Neuronal stem cell (in vitro differentiated cells): ENCODE measurements at regions not wholly inside any gene's neighbourhood (a gene's known extent, or its start where the extent isn't known, plus 50 kb on each side); places are given as distances from the start of the nearest gene placed in this dataset.

ENCODE experiments used
- DNase-seq: peaks from one replicate; pipeline ENCODE4 v3.0.0-alpha.2; 2013; ENCODE audit warnings: low spot score
- H2AFZ ChIP-seq: one replicate; pipeline ENCODE4 v1.6.1; 2013; ENCODE audit warnings: mild to moderate bottlenecking, low read length, inconsistent platforms
- H2AK5ac ChIP-seq: 2 replicates; pipeline ENCODE4 v1.6.1; 2013; ENCODE audit warnings: low read depth, mild to moderate bottlenecking, inconsistent platforms, low read length, moderate library complexity, mixed read lengths
- H2BK120ac ChIP-seq: 2 replicates; pipeline ENCODE4 v1.6.1; 2013; ENCODE audit warnings: low read depth, mild to moderate bottlenecking, inconsistent platforms, low read length, moderate library complexity, mixed read lengths
- H2BK12ac ChIP-seq: one replicate; pipeline ENCODE4 v1.6.1; 2013; ENCODE audit warnings: low read length, inconsistent platforms
- H2BK15ac ChIP-seq: 2 replicates; pipeline ENCODE4 v1.6.1; 2013; ENCODE audit warnings: mild to moderate bottlenecking, low read length, inconsistent platforms, mixed read lengths
- H2BK5ac ChIP-seq: one replicate; pipeline ENCODE4 v1.6.1; 2013; ENCODE audit warnings: inconsistent platforms, mild to moderate bottlenecking, low read length, moderate library complexity
- H3K14ac ChIP-seq: one replicate; pipeline ENCODE4 v1.6.1; 2013; ENCODE audit warnings: low read length, inconsistent platforms
- H3K18ac ChIP-seq: 2 replicates; pipeline ENCODE4 v1.6.1; 2013; ENCODE audit warnings: low read length, inconsistent platforms
- H3K23ac ChIP-seq: 2 replicates; pipeline ENCODE4 v1.6.1; 2013; ENCODE audit warnings: low read depth, mild to moderate bottlenecking, mixed read lengths, low read length, inconsistent platforms; ENCODE audit not compliant: poor library complexity
- H3K27ac ChIP-seq: replicated peaks from 3 replicates; pipeline ENCODE4 v1.5.1; 2013; ENCODE audit warnings: low read length, inconsistent platforms
- H3K27me3 ChIP-seq, 3 experiments: 2 replicates each; pipeline ENCODE4 v1.6.1; 2013; ENCODE audit warnings: low read length in 3 of 3, mild to moderate bottlenecking in 2 of 3, inconsistent platforms in 1 of 3, low read depth in 1 of 3, mixed read lengths in 1 of 3, moderate library complexity in 1 of 3; ENCODE audit not compliant: control insufficient read depth in 3 of 3, insufficient read depth in 3 of 3
- H3K36me3 ChIP-seq, 2 donors: replicated peaks in 1 of 2; 2 replicates each; pipeline ENCODE4 v1.6.1; 2013; ENCODE audit warnings: low read length in 2 of 2; ENCODE audit not compliant: control insufficient read depth in 2 of 2, insufficient read depth in 2 of 2
- H3K4ac ChIP-seq: 2 replicates; pipeline ENCODE4 v1.6.1; 2013; ENCODE audit warnings: inconsistent platforms, mild to moderate bottlenecking, low read length, moderate library complexity
- H3K4me1 ChIP-seq, 2 donors: 1 replicate in 1 of 2; 2 replicates in 1 of 2; pipeline ENCODE4 v1.6.1; 2013; ENCODE audit warnings: low read length in 2 of 2, low read depth in 1 of 2; ENCODE audit not compliant: control insufficient read depth in 2 of 2, insufficient read depth in 1 of 2
- H3K4me2 ChIP-seq: one replicate; pipeline ENCODE4 v1.6.1; 2013; ENCODE audit warnings: mild to moderate bottlenecking, low read length, inconsistent platforms; ENCODE audit not compliant: insufficient read depth, poor library complexity, severe bottlenecking
- H3K4me3 ChIP-seq, 2 donors: 2 replicates each; pipeline ENCODE4 v1.5.1; 2013; ENCODE audit warnings: low read length in 2 of 2, mild to moderate bottlenecking in 2 of 2, inconsistent platforms in 1 of 2, moderate library complexity in 1 of 2
- H3K79me1 ChIP-seq: one replicate; pipeline ENCODE4 v1.6.1; 2013; ENCODE audit warnings: low read depth, mild to moderate bottlenecking, inconsistent platforms, low read length, moderate library complexity
- H3K9ac ChIP-seq: one replicate; pipeline ENCODE4 v1.6.1; 2013; ENCODE audit warnings: mild to moderate bottlenecking, low read depth, low read length, inconsistent platforms; ENCODE audit not compliant: poor library complexity
- H3K9me3 ChIP-seq, 2 donors: replicated peaks in 1 of 2; 2 replicates each; pipeline versions ENCODE3 to v1.6.1; 2013; ENCODE audit warnings: low read length in 2 of 2, mild to moderate bottlenecking in 2 of 2, inconsistent platforms in 1 of 2, low read depth in 1 of 2, mixed read lengths in 1 of 2, moderate library complexity in 1 of 2; ENCODE audit not compliant: control insufficient read depth in 2 of 2, insufficient read depth in 1 of 2
- H4K8ac ChIP-seq: one replicate; pipeline ENCODE4 v1.6.1; 2013; ENCODE audit warnings: low read depth, mild to moderate bottlenecking, inconsistent platforms, low read length, moderate library complexity
- H4K91ac ChIP-seq: one replicate; pipeline ENCODE4 v1.6.1; 2013; ENCODE audit warnings: low read length, low read depth, mild to moderate bottlenecking, inconsistent platforms; ENCODE audit not compliant: poor library complexity
- WGBS, 2 donors: extraction: QIAGEN DNeasy Blood & Tissue Kit; methylation state at CpG; one replicate each; pipeline ENCODE4 v1.1.7; 2013; ENCODE audit warnings: missing lambda C conversion rate in 2 of 2, mixed read lengths in 1 of 2; ENCODE audit not compliant: insufficient read length in 2 of 2, insufficient replicate concordance in 1 of 2; ENCODE audit errors: extremely low coverage in 2 of 2; 5-methylcytosine and 5-hydroxymethylcytosine counted together

DNA sequence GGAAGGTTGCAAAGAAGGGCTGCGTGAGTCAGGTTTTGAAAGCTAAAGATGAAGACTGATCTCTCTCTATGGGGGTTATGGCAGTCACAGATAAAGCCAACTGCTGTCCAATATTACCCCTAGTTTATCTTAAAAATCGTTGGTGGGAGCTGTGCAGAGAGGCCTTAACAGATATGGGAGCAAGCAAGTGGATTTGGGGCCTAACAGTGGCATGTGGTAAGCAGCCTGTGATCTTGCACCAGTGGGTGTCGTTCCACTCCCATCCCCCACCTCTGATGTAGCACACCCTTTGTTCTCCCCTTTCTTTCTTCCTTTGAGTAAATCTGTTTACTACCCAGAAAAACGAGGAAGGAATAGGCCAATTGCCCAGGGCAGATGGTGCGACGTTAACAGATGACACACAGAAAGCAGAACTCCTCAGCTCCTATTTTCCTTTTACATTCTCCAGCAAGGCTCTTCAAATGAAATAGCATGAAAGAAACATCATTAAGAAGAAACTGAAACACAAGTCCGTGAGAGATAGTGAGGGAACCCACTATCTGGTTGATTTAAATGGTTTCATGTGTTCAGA, 274.1 kb upstream of the CITED2 start:
- no peak overlapping the region for H3K4me3 ChIP-seq
- H3K23ac ChIP-seq = no peak overlapping the region
- H3K36me3 ChIP-seq = no peaks in the 10 kb centered on the region
- no peak overlapping the region for H3K14ac ChIP-seq
- WGBS, 2 donors = no CpG with 5 or more reads among the region's 7 CpGs
- no peaks in the 10 kb centered on the region for H3K79me1 ChIP-seq
- H4K91ac ChIP-seq = no peak overlapping the region
- peaks cover 3% of the 10 kb centered on the region in 2 donors for H3K9me3 ChIP-seq
- no peak overlapping the region for H2AK5ac ChIP-seq
- no peak overlapping the region for H2BK12ac ChIP-seq
- no peak for DNase-seq
- no peak overlapping the region for H3K27ac ChIP-seq
- no peak overlapping the region for H2BK15ac ChIP-seq
- H2BK120ac ChIP-seq = no peak overlapping the region
- no peak overlapping the region for H2BK5ac ChIP-seq
- no peak overlapping the region for H4K8ac ChIP-seq
- H3K18ac ChIP-seq = no peak overlapping the region
- no peak overlapping the region for H3K4me2 ChIP-seq
- no peak overlapping the region for H3K4ac ChIP-seq
- H2AFZ ChIP-seq = peak overlapping the region; percentile 33
- H3K4me1 ChIP-seq = peaks cover 6 to 10% of the 10 kb centered on the region in 2 donors
- no peaks in the 10 kb centered on the region for H3K27me3 ChIP-seq
- no peak overlapping the region for H3K9ac ChIP-seq

DNA sequence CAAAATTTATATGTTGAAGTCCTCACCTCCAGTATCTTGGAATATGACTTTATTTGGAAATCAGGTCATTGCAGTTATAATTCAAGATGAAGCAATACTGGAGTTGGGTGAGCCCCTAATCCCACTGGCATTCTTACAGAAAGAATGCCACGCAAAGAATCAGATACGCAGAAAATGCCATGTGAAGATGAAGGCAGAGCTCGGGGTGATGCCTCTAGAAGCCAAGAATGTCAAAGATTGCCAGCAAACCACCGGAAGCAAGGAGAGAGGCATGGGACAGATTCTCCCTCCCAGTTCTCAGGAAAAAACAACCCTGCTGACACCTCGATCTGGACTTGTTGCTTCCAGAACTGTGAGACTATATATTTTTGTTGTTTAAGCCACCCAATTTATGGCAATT, 273.4 kb upstream of the CITED2 start:
- peaks cover 3% of the 10 kb centered on the region in 2 donors for H3K9me3 ChIP-seq
- H3K23ac ChIP-seq = no peak overlapping the region
- H3K36me3 ChIP-seq = no peaks in the 10 kb centered on the region
- H2BK12ac ChIP-seq = no peak overlapping the region
- no peak overlapping the region for H3K4me3 ChIP-seq
- H3K4me2 ChIP-seq = no peak overlapping the region
- no peak overlapping the region for H2AK5ac ChIP-seq
- WGBS, 2 donors = no CpG with 5 or more reads among the region's 5 CpGs
- H2BK5ac ChIP-seq = no peak overlapping the region
- no peaks in the 10 kb centered on the region for H3K27me3 ChIP-seq
- H3K79me1 ChIP-seq = no peaks in the 10 kb centered on the region
- no peak overlapping the region for H2BK120ac ChIP-seq
- H2BK15ac ChIP-seq = no peak overlapping the region
- no peak overlapping the region for H3K18ac ChIP-seq
- no peak overlapping the region for H3K14ac ChIP-seq
- no peak overlapping the region for H3K27ac ChIP-seq
- H2AFZ ChIP-seq = no peak overlapping the region
- no peak overlapping the region for H4K91ac ChIP-seq
- DNase-seq = no peak
- H3K9ac ChIP-seq = no peak overlapping the region
- H4K8ac ChIP-seq = no peak overlapping the region
- peaks cover 5 to 6% of the 10 kb centered on the region in 2 donors for H3K4me1 ChIP-seq
- H3K4ac ChIP-seq = no peak overlapping the region

DNA sequence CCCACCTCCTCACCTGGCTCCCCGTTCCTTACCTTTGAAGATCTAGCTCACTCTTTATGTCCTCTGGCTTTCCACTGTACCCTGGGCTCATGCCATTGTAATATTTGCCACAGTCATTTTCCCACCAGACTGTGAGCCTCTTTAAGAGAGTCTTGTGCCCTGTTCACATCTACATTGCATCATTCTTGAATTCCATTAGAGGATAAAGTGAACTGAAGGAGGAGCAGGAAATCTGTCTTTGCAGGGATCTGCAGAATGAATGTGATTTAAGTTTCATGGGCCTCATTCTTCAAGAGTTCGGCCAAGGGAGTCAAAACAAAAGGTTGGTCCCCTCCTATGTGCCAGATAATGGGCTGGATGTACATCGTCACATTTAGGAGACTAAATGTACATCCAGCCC, 272.6 kb upstream of the CITED2 start:
- H2BK12ac ChIP-seq = no peak overlapping the region
- H3K4me3 ChIP-seq = no peak overlapping the region
- H3K23ac ChIP-seq = no peak overlapping the region
- no peaks in the 10 kb centered on the region for H3K79me1 ChIP-seq
- no peak overlapping the region for H2BK5ac ChIP-seq
- no peak overlapping the region for H2BK120ac ChIP-seq
- H3K27ac ChIP-seq = no peak overlapping the region
- WGBS, 2 donors = no CpG with 5 or more reads among the region's 3 CpGs
- no peaks in the 10 kb centered on the region for H3K27me3 ChIP-seq
- H3K9ac ChIP-seq = no peak overlapping the region
- H2BK15ac ChIP-seq = no peak overlapping the region
- no peak overlapping the region for H2AFZ ChIP-seq
- no peak overlapping the region for H3K14ac ChIP-seq
- H3K4ac ChIP-seq = no peak overlapping the region
- peaks cover 3% of the 10 kb centered on the region in 2 donors for H3K9me3 ChIP-seq
- H3K4me2 ChIP-seq = no peak overlapping the region
- no peak overlapping the region for H2AK5ac ChIP-seq
- H3K4me1 ChIP-seq = peaks cover 3 to 6% of the 10 kb centered on the region in 2 donors
- no peak overlapping the region for H3K18ac ChIP-seq
- H4K8ac ChIP-seq = no peak overlapping the region
- no peaks in the 10 kb centered on the region for H3K36me3 ChIP-seq
- no peak overlapping the region for H4K91ac ChIP-seq
- DNase-seq = no peak

DNA sequence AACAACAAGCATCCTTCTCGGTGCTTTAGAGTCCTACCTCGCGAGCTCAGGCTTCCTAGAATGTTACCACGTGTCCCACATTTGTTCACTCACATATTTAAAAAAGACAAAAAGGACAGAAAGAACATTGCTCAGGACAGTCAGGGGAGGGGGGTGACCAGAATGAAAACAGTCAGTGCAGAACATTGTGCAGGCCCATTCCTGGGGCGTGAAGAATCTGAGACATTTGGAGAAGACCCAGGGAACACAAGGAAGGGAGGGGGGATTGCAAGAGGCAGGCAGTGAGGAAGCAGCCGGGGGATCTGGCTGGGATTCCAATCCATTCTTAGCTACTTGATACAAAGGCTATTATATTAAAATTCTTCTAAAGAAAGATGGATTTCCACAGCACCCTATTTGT, 270.4 kb upstream of the CITED2 start:
- Histone ChIP-seq H3K18ac (no peak overlapping the region), H3K9me3 (peaks cover 3% of the 10 kb centered on the region in 2 donors), H2BK15ac (no peak overlapping the region), H3K36me3 (no peaks in the 10 kb centered on the region), H2AK5ac (no peak overlapping the region), H2AFZ (peak overlapping the region; percentile 41), H3K4me1 (peaks cover 3 to 6% of the 10 kb centered on the region in 2 donors), H3K27ac (no peak overlapping the region), H2BK12ac (no peak overlapping the region), H2BK120ac (no peak overlapping the region), H3K4me3 (no peak overlapping the region), H3K27me3 (no peaks in the 10 kb centered on the region), H3K23ac (no peak overlapping the region), H3K4me2 (no peak overlapping the region), H3K14ac (no peak overlapping the region), H3K9ac (no peak overlapping the region), H4K91ac (no peak overlapping the region), H3K4ac (no peak overlapping the region), H3K79me1 (no peaks in the 10 kb centered on the region), H2BK5ac (no peak overlapping the region), H4K8ac (no peak overlapping the region)
- no peak for DNase-seq
- WGBS, 2 donors = no CpG with 5 or more reads among the region's 6 CpGs
